Right lobe of liver (tissue), 4 donors: ENCODE measurements at regions not wholly inside any gene's neighbourhood (a gene's known extent, or its start where the extent isn't known, plus 50 kb on each side); places are given as distances from the start of the nearest gene placed in this dataset.
"Not testable (repeated sequence)": the region's sequence is repeated elsewhere in the genome, so short reads cannot be mapped to it uniquely, and the experiment has no call there.

Experiments
- CTCF ChIP-seq, 4 donors: fragments of 200-600 bp in 3 of 4; fragments of 450-650 bp in 1 of 4; IDR thresholded peaks; one replicate each; pipeline versions ENCODE4 v1.5.1 to v1.8.0; 2016 to 2022; ENCODE audit warnings: antibody characterized with exemption in 4 of 4, mild to moderate bottlenecking in 2 of 4
- POLR2A ChIP-seq: fragments of 450-650 bp; IDR thresholded peaks from one replicate; pipeline ENCODE4 v1.6.1; 2017; ENCODE audit warnings: antibody characterized with exemption, mild to moderate bottlenecking
- donor health status: DM: no; HTN: no; CAD: no.
- donor health status: DM: no; HTN: no; CAD: no.
- donor health status: DM: no; HTN: yes; CAD: no.

DNA sequence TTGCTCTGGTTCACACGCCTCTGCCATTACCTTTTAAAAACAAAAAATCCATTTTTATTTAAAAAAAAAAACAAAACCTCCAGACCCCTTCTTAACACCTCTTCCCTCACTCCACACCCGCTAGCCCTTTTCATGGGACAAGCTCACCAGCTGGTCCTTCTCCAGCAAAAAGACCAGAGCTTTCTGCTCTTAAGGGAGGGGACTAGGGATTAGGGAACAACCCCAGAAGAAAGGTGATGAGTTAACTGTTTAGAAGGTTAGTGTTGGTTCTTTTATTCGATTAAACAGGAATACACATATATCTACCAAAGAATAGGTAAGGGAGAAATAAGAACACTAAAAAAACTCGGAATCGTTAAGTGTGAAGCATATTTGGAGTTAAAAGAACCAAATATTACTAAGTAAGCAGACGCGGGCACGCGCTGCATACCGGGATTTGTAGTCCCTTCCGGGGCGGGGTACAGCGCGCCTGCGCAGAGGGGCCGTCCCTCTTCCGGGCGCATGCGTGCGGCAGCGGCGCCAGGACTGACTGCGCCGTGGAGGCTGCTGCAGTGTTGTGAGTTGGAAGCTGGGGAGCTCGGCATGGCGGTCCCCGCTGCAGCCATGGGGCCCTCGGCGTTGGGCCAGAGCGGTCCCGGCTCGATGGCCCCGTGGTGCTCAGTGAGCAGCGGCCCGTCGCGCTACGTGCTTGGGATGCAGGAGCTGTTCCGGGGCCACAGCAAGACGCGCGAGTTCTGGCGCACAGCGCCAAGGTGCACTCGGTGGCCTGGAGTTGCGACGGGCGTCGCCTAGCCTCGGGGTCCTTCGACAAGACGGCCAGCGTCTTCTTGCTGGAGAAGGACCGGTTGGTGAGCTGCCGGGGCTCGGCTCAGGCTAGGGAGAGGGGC lies 92.6 kb upstream of the FAM153A start:
- not testable (repeated sequence) for TF ChIP-seq CTCF (IDR thresholded peaks at IDR 0.05); POLR2A
